ENCODE measurements at regions not wholly inside any gene's neighbourhood (a gene's known extent, or its start where the extent isn't known, plus 50 kb on each side); places are given as distances from the start of the nearest gene placed in this dataset.

DNA sequence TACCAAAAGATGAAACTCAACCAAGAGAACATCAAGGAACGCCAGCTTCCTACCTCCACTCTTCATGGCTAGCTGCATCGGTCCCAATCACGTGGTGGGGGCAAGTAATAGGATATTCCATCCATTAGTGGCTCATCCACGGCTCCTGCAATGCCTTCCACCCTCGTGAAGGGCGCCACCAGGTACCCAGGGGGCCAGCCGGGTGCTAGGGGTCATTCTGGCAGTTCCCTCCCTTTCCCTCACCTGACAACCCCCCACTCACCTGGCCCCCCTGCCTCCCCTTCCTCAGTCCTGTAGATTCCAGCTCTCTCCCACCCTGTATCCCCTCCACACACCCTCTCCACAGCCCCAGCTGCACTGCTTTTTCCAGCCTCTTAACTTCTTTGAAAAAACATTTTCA, 161.9 kb downstream of the URI1 start (continued):
- no peak for TF ChIP-seq XRCC4 (IDR thresholded peaks at IDR 0.05; ENCODE audit: extremely low read depth, insufficient read depth, insufficient read length)
- TF ChIP-seq SFPQ (IDR thresholded peaks at IDR 0.05; ENCODE audit: low read depth, low read length): no peak
- TF ChIP-seq, protein P1, sequence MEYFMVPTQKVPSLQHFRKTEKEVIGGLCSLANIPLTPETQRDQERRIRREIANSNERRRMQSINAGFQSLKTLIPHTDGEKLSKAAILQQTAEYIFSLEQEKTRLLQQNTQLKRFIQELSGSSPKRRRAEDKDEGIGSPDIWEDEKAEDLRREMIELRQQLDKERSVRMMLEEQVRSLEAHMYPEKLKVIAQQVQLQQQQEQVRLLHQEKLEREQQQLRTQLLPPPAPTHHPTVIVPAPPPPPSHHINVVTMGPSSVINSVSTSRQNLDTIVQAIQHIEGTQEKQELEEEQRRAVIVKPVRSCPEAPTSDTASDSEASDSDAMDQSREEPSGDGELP (CRISPR knock-in tag; IDR thresholded peaks at IDR 0.05; ENCODE audit: borderline replicate concordance): no peak
- no peak for TF ChIP-seq ZNF146 (CRISPR knock-in tag; IDR thresholded peaks at IDR 0.05; ENCODE audit: unreplicated experiment)

GRCh38 chr19:30105316-30105715, 163.3 kb downstream of the URI1 start:
- in situ Hi-C loops (cut with MboI): no loop called here
- FAIRE-seq (no peak), ATAC-seq (no peak), DNase-seq (ENCODE audit: extremely low read depth in 1 of 4, low spot score in 3 of 4) (no peak)
- POLR2A ChIA-PET: interaction anchor here (0.5 kb wide), 1 partner anchor 47 kb away, joined by 3 read pairs; no protein-coding TSS in a partner anchor
- Histone ChIP-seq H3K4me1 (replicated peaks in 1 of 2; ENCODE audit: control insufficient read depth in 2 of 2, insufficient read depth in 2 of 2, low read length in 2 of 2) (no peaks in the 10 kb centered on the region), H3K79me2 (ENCODE audit: control insufficient read depth, insufficient read depth, low read length) (no peaks in the 10 kb centered on the region), H3K4me3 (no peak overlapping the region), H3K9me3 (replicated peaks; ENCODE audit: control insufficient read depth, insufficient read depth, low read depth, low read length) (no peaks in the 10 kb centered on the region), H3K4me2 (ENCODE audit: insufficient read depth, low read length) (no peak overlapping the region), H3K9ac (ENCODE audit: insufficient read depth in 1 of 2, low read depth in 2 of 2, low read length in 2 of 2) (no peak overlapping the region), H4K20me1 (replicated peaks; ENCODE audit: control insufficient read depth, insufficient read depth, low read length) (no peaks in the 10 kb centered on the region), H2AFZ (ENCODE audit: low read depth, low read length) (no peak overlapping the region), H3K9me1 (ENCODE audit: control insufficient read depth, insufficient read depth, low read length) (no peaks in the 10 kb centered on the region), H3K27ac (ENCODE audit: extremely low read depth, low read depth, low read length) (no peak overlapping the region), H3K27me3 (ENCODE audit: control insufficient read depth in 2 of 2, insufficient read depth in 2 of 2, low read length in 2 of 2) (peaks cover 7 to 41% of the 10 kb centered on the region in 2 experiments; a peak in 4 of 5 replicates), H3K36me3 (ENCODE audit: control insufficient read depth, insufficient read depth, low read length) (no peaks in the 10 kb centered on the region)
- CTCF ChIA-PET (ENCODE audit: low intra/inter-chr PET ratio): no interaction called here
- TF ChIP-seq SOX6 (IDR thresholded peaks at IDR 0.05) (no peak), TFE3 (CRISPR knock-in tag; IDR thresholded peaks at IDR 0.05) (no peak), ESRRA (IDR thresholded peaks at IDR 0.05; ENCODE audit: borderline replicate concordance, low read depth) (no peak), HDGF (IDR thresholded peaks at IDR 0.05) (no peak), PCBP2 (IDR thresholded peaks at IDR 0.05; ENCODE audit: low read depth, low read length, poor library complexity, severe bottlenecking) (no peak), ZFPM2 (CRISPR knock-in tag; IDR thresholded peaks at IDR 0.05) (no peak), CHCHD3 (CRISPR knock-in tag; IDR thresholded peaks at IDR 0.05) (no peak), SRSF9 (IDR thresholded peaks at IDR 0.05; ENCODE audit: borderline replicate concordance, low read depth, low read length) (no peak)
- intact Hi-C loops (cut with micrococcal nuclease): no loop called here
- 2% methylated on average over 6 of the region's 8 CpGs for WGBS (ENCODE audit: insufficient coverage, low coverage, missing lambda C conversion rate)
- no TSS peak for BruUV-seq (replicated peaks)

Data from K562 (cell line).